H9 (cell line): ENCODE measurements at regions not wholly inside any gene's neighbourhood (a gene's known extent, or its start where the extent isn't known, plus 50 kb on each side); places are given as distances from the start of the nearest gene placed in this dataset.

Experiments
- DNase-seq: peaks from one replicate; pipeline ENCODE4 v3.0.0-alpha.2; 2017
- H2AFZ ChIP-seq: one replicate; pipeline ENCODE4 v1.6.1; 2013; ENCODE audit warnings: mild to moderate bottlenecking, low read length, control low read depth, moderate library complexity
- H2AK5ac ChIP-seq: 2 replicates; pipeline ENCODE4 v1.6.1; 2013; ENCODE audit warnings: low read length, control low read depth, mixed read lengths; ENCODE audit not compliant: insufficient read length
- H2BK120ac ChIP-seq: one replicate; pipeline ENCODE4 v1.6.1; 2013; ENCODE audit warnings: low read depth, mild to moderate bottlenecking, low read length, control low read depth, inconsistent platforms; ENCODE audit not compliant: poor library complexity, severe bottlenecking
- H2BK12ac ChIP-seq: 2 replicates; pipeline ENCODE4 v1.6.1; 2013; ENCODE audit warnings: low read length, control low read depth, mixed read lengths, low read depth; ENCODE audit not compliant: insufficient read length
- H2BK15ac ChIP-seq: 2 replicates; pipeline ENCODE4 v1.6.1; 2013; ENCODE audit warnings: low read depth, low read length, control low read depth
- H2BK20ac ChIP-seq: one replicate; pipeline ENCODE4 v1.6.1; 2013; ENCODE audit warnings: low read depth, mild to moderate bottlenecking, low read length, control low read depth, inconsistent platforms; ENCODE audit not compliant: poor library complexity, severe bottlenecking
- H2BK5ac ChIP-seq: 2 replicates; pipeline ENCODE4 v1.6.1; 2013; ENCODE audit warnings: low read length, control low read depth, mixed read lengths; ENCODE audit not compliant: insufficient read length
- H3K14ac ChIP-seq: 2 replicates; pipeline ENCODE4 v1.6.1; 2013; ENCODE audit warnings: low read length, control low read depth; ENCODE audit not compliant: insufficient read depth
- H3K18ac ChIP-seq: 2 replicates; pipeline ENCODE4 v1.6.1; 2013; ENCODE audit warnings: low read depth, mild to moderate bottlenecking, mixed read lengths, low read length, control low read depth; ENCODE audit not compliant: insufficient read length
- H3K23ac ChIP-seq: 2 replicates; pipeline ENCODE4 v1.6.1; 2013; ENCODE audit warnings: low read length, control low read depth, mixed read lengths, low read depth; ENCODE audit not compliant: insufficient read length
- H3K23me2 ChIP-seq: 2 replicates; pipeline ENCODE4 v1.6.1; 2013; ENCODE audit warnings: low read depth, mild to moderate bottlenecking, mixed read lengths, low read length, control low read depth; ENCODE audit not compliant: insufficient read length, poor library complexity, severe bottlenecking
- H3K27ac ChIP-seq: 2 replicates; pipeline ENCODE4 v1.5.1; 2013; ENCODE audit warnings: low read length, control low read depth, mixed read lengths, low read depth; ENCODE audit not compliant: insufficient read length
- H3K27me3 ChIP-seq: 2 replicates; pipeline ENCODE4 v1.6.1; 2013; ENCODE audit warnings: low read length, control low read depth, inconsistent platforms; ENCODE audit not compliant: insufficient read depth
- H3K4ac ChIP-seq: 2 replicates; pipeline ENCODE4 v1.6.1; 2013; ENCODE audit warnings: low read depth, mild to moderate bottlenecking, control low read depth, inconsistent platforms, low read length, moderate library complexity
- H3K4me1 ChIP-seq: 2 replicates; pipeline ENCODE4 v1.6.1; 2013; ENCODE audit warnings: low read length, control low read depth, inconsistent platforms; ENCODE audit not compliant: insufficient read depth
- H3K4me2 ChIP-seq: 2 replicates; pipeline ENCODE4 v1.6.1; 2013; ENCODE audit warnings: low read length, control low read depth, mixed read lengths; ENCODE audit not compliant: insufficient read length, insufficient read depth
- H3K56ac ChIP-seq: 2 replicates; pipeline ENCODE4 v1.6.1; 2013; ENCODE audit warnings: low read depth, mild to moderate bottlenecking, mixed read lengths, low read length, control low read depth; ENCODE audit not compliant: insufficient read length
- H3K79me1 ChIP-seq: 2 replicates; pipeline ENCODE4 v1.6.1; 2013; ENCODE audit warnings: low read depth, mild to moderate bottlenecking, moderate library complexity, low read length, control low read depth, inconsistent platforms; ENCODE audit not compliant: insufficient read depth, poor library complexity, severe bottlenecking
- H3K79me2 ChIP-seq: 2 replicates; pipeline ENCODE4 v1.6.1; 2013; ENCODE audit warnings: low read length, control low read depth, inconsistent platforms; ENCODE audit not compliant: insufficient read depth
- H3K9ac ChIP-seq: 2 replicates; pipeline ENCODE4 v1.6.1; 2013; ENCODE audit warnings: low read length, control low read depth, mixed read lengths; ENCODE audit not compliant: insufficient read length; ENCODE audit errors: extremely low read depth
- H3K9me3 ChIP-seq: one replicate; pipeline ENCODE4 v1.6.1; 2013; ENCODE audit warnings: low read depth, low read length, inconsistent platforms; ENCODE audit not compliant: control insufficient read depth
- H3T11ph ChIP-seq: one replicate; pipeline ENCODE4 v1.6.1; 2013; ENCODE audit warnings: mild to moderate bottlenecking, low read length, control low read depth, inconsistent platforms
- H4K20me1 ChIP-seq: one replicate; pipeline ENCODE4 v1.6.1; 2013; ENCODE audit not compliant: control insufficient read depth, insufficient read length, insufficient read depth
- H4K5ac ChIP-seq: 2 replicates; pipeline ENCODE4 v1.6.1; 2013; ENCODE audit warnings: low read depth, mild to moderate bottlenecking, mixed read lengths, low read length, control low read depth; ENCODE audit not compliant: insufficient read length
- H4K8ac ChIP-seq: replicated peaks from 2 replicates; pipeline ENCODE4 v1.6.1; 2013; ENCODE audit warnings: low read length, control low read depth, mixed read lengths, low read depth; ENCODE audit not compliant: insufficient read length
- H4K91ac ChIP-seq: 2 replicates; pipeline ENCODE4 v1.6.1; 2013; ENCODE audit warnings: low read depth, mild to moderate bottlenecking, moderate library complexity, mixed read lengths, low read length, control low read depth; ENCODE audit not compliant: insufficient read length
- H3K27ac Mint-ChIP-seq, 3 experiments: 2 replicates in 2 of 3; 3 replicates in 1 of 3; pipeline ENCODE4 v1.8.0; 2020 to 2021; ENCODE audit warnings: mixed read lengths in 3 of 3, mild to moderate bottlenecking in 1 of 3, moderate library complexity in 1 of 3
- H3K27me3 Mint-ChIP-seq: 2 replicates; pipeline ENCODE4 v1.8.0; 2021; ENCODE audit warnings: low read depth, mild to moderate bottlenecking, moderate library complexity, mixed read lengths
- H3K36me3 Mint-ChIP-seq, 3 experiments: 2 replicates in 2 of 3; 3 replicates in 1 of 3; pipeline ENCODE4 v1.8.0; 2020 to 2021; ENCODE audit warnings: low read depth in 3 of 3, mixed read lengths in 3 of 3; ENCODE audit not compliant: insufficient read depth in 1 of 3
- H3K4me1 Mint-ChIP-seq, 2 experiments: 2 replicates each; pipeline ENCODE4 v1.8.0; 2020; ENCODE audit warnings: mixed read lengths in 2 of 2
- H3K4me3 Mint-ChIP-seq, 2 experiments: 2 replicates in 1 of 2; 3 replicates in 1 of 2; pipeline ENCODE4 v1.8.0; 2020 to 2021; ENCODE audit warnings: mild to moderate bottlenecking in 2 of 2, mixed read lengths in 2 of 2, moderate library complexity in 1 of 2
- H3K9me3 Mint-ChIP-seq, 2 experiments: 2 replicates in 1 of 2; 3 replicates in 1 of 2; pipeline ENCODE4 v1.8.0; 2020; ENCODE audit warnings: mild to moderate bottlenecking in 2 of 2, mixed read lengths in 2 of 2, moderate library complexity in 1 of 2
- CTCF ChIP-seq: fragments of 200-600 bp; sonication (generic); conservative IDR thresholded peaks from 3 replicates; pipeline ENCODE4 v1.8.0; 2021; ENCODE audit warnings: antibody characterized with exemption, mild to moderate bottlenecking
- WGBS: extraction: QIAGEN DNeasy Blood & Tissue Kit; methylation state at CpG from one replicate; pipeline ENCODE4 v1.1.7; 2013; ENCODE audit warnings: missing lambda C conversion rate, low lambda C conversion rate, mixed read lengths; ENCODE audit not compliant: insufficient read length; ENCODE audit errors: extremely low coverage; 5-methylcytosine and 5-hydroxymethylcytosine counted together

- Mint-ChIP-seq H3K4me1 (peaks cover 4 to 7% of the 10 kb centered on the region in 2 experiments), H3K9me3 (peaks cover 16 to 26% of the 10 kb centered on the region in 2 experiments), H3K36me3 (peaks cover 6 to 17% (median 14%) of the 10 kb centered on the region in 3 experiments), H3K27me3 (no peaks in the 10 kb centered on the region; the same call in 1 of the 2 replicates), H3K27ac (no peak overlapping the region), H3K4me3 (no peak overlapping the region)
- H3K9ac ChIP-seq, result no peak overlapping the region
- H3K4me1 ChIP-seq, result no peaks in the 10 kb centered on the region
- no peaks in the 10 kb centered on the region for H3K79me1 ChIP-seq
- no peak overlapping the region for H4K8ac ChIP-seq
- H3K27me3 ChIP-seq, result no peaks in the 10 kb centered on the region
- H3T11ph ChIP-seq, result no peak overlapping the region
- whole genome bisulfite sequencing, result no CpG with 5 or more reads among the region's 2 CpGs
- H2BK5ac ChIP-seq, result no peak overlapping the region
- no peak overlapping the region for H2BK15ac ChIP-seq
- no peak overlapping the region for H2AFZ ChIP-seq
- H3K79me2 ChIP-seq, result no peaks in the 10 kb centered on the region
- no peak overlapping the region for H2BK120ac ChIP-seq
- no peak for DNase-seq
- H3K14ac ChIP-seq, result no peak overlapping the region
- no peaks in the 10 kb centered on the region for H4K20me1 ChIP-seq
- H4K5ac ChIP-seq, result no peak overlapping the region
- no peak overlapping the region for H3K23ac ChIP-seq
- H2BK20ac ChIP-seq, result no peak overlapping the region
- H2BK12ac ChIP-seq, result no peak overlapping the region
- no peak overlapping the region for H2AK5ac ChIP-seq
- no peak overlapping the region for H3K4me2 ChIP-seq
- H3K18ac ChIP-seq, result no peak overlapping the region
- H4K91ac ChIP-seq, result no peak overlapping the region
- no peak for TF ChIP-seq CTCF
- H3K4ac ChIP-seq, result no peak overlapping the region
- H3K27ac ChIP-seq, result no peak overlapping the region
- no peaks in the 10 kb centered on the region for H3K23me2 ChIP-seq
- H3K56ac ChIP-seq, result no peak overlapping the region
- no peaks in the 10 kb centered on the region for H3K9me3 ChIP-seq
These were observed 1234.0 kb downstream of the SORCS3 start for GRCh38 chr10:105875050-105875449.
